SK-N-SH treated with all-trans-retinoic acid at 6 μM for 48 hours (cell line): ENCODE measurements at regions not wholly inside any gene's neighbourhood (a gene's known extent, or its start where the extent isn't known, plus 50 kb on each side); places are given as distances from the start of the nearest gene placed in this dataset.

Experiments used
- ESRRG ChIP-seq: fragments of 250-450 bp; sonication (Bioruptor Pico); IDR thresholded peaks from 2 replicates; pipeline ENCODE4 v1.6.1; 2021; ENCODE audit warnings: mild to moderate bottlenecking
- GLIS3 ChIP-seq: fragments of 250-450 bp; sonication (Bioruptor Pico); IDR thresholded peaks from 2 replicates; pipeline ENCODE4 v1.5.0; 2020; ENCODE audit warnings: mild to moderate bottlenecking, moderate library complexity

DNA sequence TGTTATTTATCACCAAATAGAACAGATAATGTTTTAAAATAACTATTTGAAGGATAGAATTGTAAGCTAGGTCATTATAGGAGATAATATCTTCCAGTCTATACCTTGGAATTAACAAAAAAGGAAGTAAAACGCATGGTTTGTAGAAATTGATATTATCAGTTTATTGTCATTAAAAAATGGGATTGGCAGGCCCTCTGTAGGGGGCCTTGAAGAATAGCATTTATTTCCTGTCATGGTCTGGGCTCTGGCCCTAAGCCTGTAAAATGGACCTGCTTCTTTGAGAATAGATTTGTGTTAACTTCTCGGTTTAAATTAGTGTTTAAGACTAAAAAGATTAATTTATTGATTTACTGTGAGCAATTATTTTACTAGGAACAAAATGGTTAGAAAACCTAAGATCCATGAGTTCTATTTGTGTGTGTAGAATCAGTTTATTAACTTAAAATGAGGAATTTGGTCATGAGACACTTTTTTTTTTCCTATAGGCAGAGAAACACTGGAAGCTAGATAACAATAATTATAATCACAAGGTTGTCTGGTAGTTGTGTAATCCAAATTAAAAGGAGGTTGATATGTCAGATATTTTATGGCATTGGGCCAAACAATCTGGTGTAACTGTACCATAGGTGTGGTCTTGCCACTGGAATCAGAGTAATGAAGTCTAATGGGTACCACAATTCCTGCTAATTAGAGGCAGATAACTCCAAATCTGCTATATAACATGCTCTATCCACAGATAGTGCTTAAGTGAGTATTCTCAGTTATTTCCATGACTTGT lies 197.4 kb upstream of the FOXP2 start:
- TF ChIP-seq ESRRG (CRISPR knock-in tag), result no peak
- TF ChIP-seq GLIS3, result no peak
